BE2C (cell line): ENCODE measurements at regions not wholly inside any gene's neighbourhood (a gene's known extent, or its start where the extent isn't known, plus 50 kb on each side); places are given as distances from the start of the nearest gene placed in this dataset.

Experiments used
- DNase-seq: peaks from one replicate; pipeline ENCODE4 v3.0.0-alpha.2; 2020
- H3K27me3 ChIP-seq: fragments of 250-450 bp; sonication (Bioruptor Pico); 2 replicates; pipeline ENCODE4 v1.5.1; 2020; ENCODE audit warnings: mild to moderate bottlenecking
- H3K36me3 ChIP-seq: fragments of 250-450 bp; sonication (Bioruptor Pico); 2 replicates; pipeline ENCODE4 v1.5.1; 2020; ENCODE audit warnings: mild to moderate bottlenecking
- H3K4me1 ChIP-seq: fragments of 250-450 bp; sonication (Bioruptor Pico); 2 replicates; pipeline ENCODE4 v1.5.1; 2020
- H3K4me3 ChIP-seq: 2 replicates; pipeline ENCODE4 v1.5.1; 2011; ENCODE audit warnings: low read depth, low read length
- H3K9me3 ChIP-seq: fragments of 250-450 bp; sonication (Bioruptor Pico); 2 replicates; pipeline ENCODE4 v1.5.1; 2020
- CTCF ChIP-seq: IDR thresholded peaks from 2 replicates; pipeline ENCODE4 v1.5.1; 2012; ENCODE audit warnings: mild to moderate bottlenecking, low read depth, low read length

GRCh38 chr11:113540416-113541330, 65.5 kb upstream of the DRD2 start:
- H3K4me1 ChIP-seq, result no peaks in the 10 kb centered on the region
- TF ChIP-seq CTCF, result no peak
- H3K4me3 ChIP-seq, result no peak overlapping the region

GRCh38 chr11:113538451-113539412, 63.5 kb upstream of the DRD2 start:
- no peak for DNase-seq
- H3K27me3 ChIP-seq, result no peaks in the 10 kb centered on the region
- no peak for TF ChIP-seq CTCF
- H3K36me3 ChIP-seq, result no peaks in the 10 kb centered on the region
- no peaks in the 10 kb centered on the region for H3K9me3 ChIP-seq
- H3K4me1 ChIP-seq, result peaks cover 2% of the 10 kb centered on the region; the same call in 1 of the 2 replicates
- no peak overlapping the region for H3K4me3 ChIP-seq

More at GRCh38 chr11:113540416-113541330, 65.5 kb upstream of the DRD2 start:
- Histone ChIP-seq H3K27me3 (no peaks in the 10 kb centered on the region), H3K9me3 (no peaks in the 10 kb centered on the region), H3K36me3 (no peaks in the 10 kb centered on the region)
- DNase-seq, result no peak

- peaks cover 4% of the 10 kb centered on the region; the same call in 1 of the 2 replicates for H3K4me1 ChIP-seq
- no peak overlapping the region for H3K4me3 ChIP-seq
- H3K36me3 ChIP-seq, result no peaks in the 10 kb centered on the region
- no peak for TF ChIP-seq CTCF
- DNase-seq, result no peak
- H3K27me3 ChIP-seq, result 0 out of 2 replicates have a peak, but pooled peaks cover 4% of the 10 kb centered on the region
- no peaks in the 10 kb centered on the region for H3K9me3 ChIP-seq
Observed at GRCh38 chr11:113534625-113535024, 59.4 kb upstream of the DRD2 start.

- TF ChIP-seq CTCF, result no peak
- peaks cover 4% of the 10 kb centered on the region; the same call in 1 of the 2 replicates for H3K4me1 ChIP-seq
- H3K4me3 ChIP-seq, result no peak overlapping the region
- 0 out of 2 replicates have a peak, but pooled peaks cover 4% of the 10 kb centered on the region for H3K27me3 ChIP-seq
- H3K9me3 ChIP-seq, result no peaks in the 10 kb centered on the region
- no peaks in the 10 kb centered on the region for H3K36me3 ChIP-seq
- DNase-seq, result peak; percentile 22
Observed at GRCh38 chr11:113533425-113533698, 58.2 kb upstream of the DRD2 start.

- Histone ChIP-seq H3K27me3 (0 out of 2 replicates have a peak, but pooled peaks cover 4% of the 10 kb centered on the region), H3K9me3 (no peaks in the 10 kb centered on the region), H3K4me1 (peaks cover 4% of the 10 kb centered on the region; the same call in 1 of the 2 replicates), H3K4me3 (no peak overlapping the region), H3K36me3 (no peaks in the 10 kb centered on the region)
- peak; percentile 87 for DNase-seq
- peak; percentile 98 for TF ChIP-seq CTCF
Observed at GRCh38 chr11:113532697-113533424, 57.7 kb upstream of the DRD2 start.
